ENCODE measurements at regions not wholly inside any gene's neighbourhood (a gene's known extent, or its start where the extent isn't known, plus 50 kb on each side); places are given as distances from the start of the nearest gene placed in this dataset.

GRCh38 chr11:76276781-76277155, 70.5 kb upstream of the WNT11 start:
- DNase-seq (ENCODE audit: low read depth in 2 of 2) = no peak

- no peak for DNase-seq (ENCODE audit: low read depth in 2 of 2)
Observed at GRCh38 chr11:76276046-76276780, 69.9 kb upstream of the WNT11 start.

GRCh38 chr11:76275446-76275845, 69.1 kb upstream of the WNT11 start:
- DNase-seq (ENCODE audit: low read depth in 2 of 2) = no peak

GRCh38 chr11:76271068-76271467, 64.8 kb upstream of the WNT11 start:
- DNase-seq (ENCODE audit: low read depth in 2 of 2) = no peak

GRCh38 chr11:76270389-76270788, 64.1 kb upstream of the WNT11 start:
- DNase-seq (ENCODE audit: low read depth in 2 of 2) = no peak

GRCh38 chr11:76269661-76270261, 63.5 kb upstream of the WNT11 start:
- no peak for DNase-seq (ENCODE audit: low read depth in 2 of 2)

GRCh38 chr11:76269247-76269646, 62.9 kb upstream of the WNT11 start:
- DNase-seq (ENCODE audit: low read depth in 2 of 2) = no peak

GRCh38 chr11:76268498-76268897, 62.2 kb upstream of the WNT11 start:
- DNase-seq (ENCODE audit: low read depth in 2 of 2) = no peak

GRCh38 chr11:76267556-76267955, 61.3 kb upstream of the WNT11 start:
- DNase-seq (ENCODE audit: low read depth in 2 of 2) = peak; percentile 18 to 27

GRCh38 chr11:76266286-76267100, 60.2 kb upstream of the WNT11 start:
- no peak for DNase-seq (ENCODE audit: low read depth in 2 of 2)

GRCh38 chr11:76265771-76266241, 59.5 kb upstream of the WNT11 start:
- DNase-seq (ENCODE audit: low read depth in 2 of 2) = no peak

GRCh38 chr11:76263657-76264056, 57.4 kb upstream of the WNT11 start:
- DNase-seq (ENCODE audit: low read depth in 2 of 2) = no peak

- no peak for DNase-seq (ENCODE audit: low read depth in 2 of 2)
Observed at GRCh38 chr11:76263166-76263565, 56.9 kb upstream of the WNT11 start.

GRCh38 chr11:76260296-76260925, 54.1 kb upstream of the WNT11 start:
- DNase-seq (ENCODE audit: low read depth in 2 of 2) = no peak

GRCh38 chr11:76259299-76259908, 53.1 kb upstream of the WNT11 start:
- DNase-seq (ENCODE audit: low read depth in 2 of 2) = no peak

GRCh38 chr11:76257074-76257719, 50.9 kb upstream of the WNT11 start:
- DNase-seq (ENCODE audit: low read depth in 2 of 2) = no peak

- no peak for DNase-seq (ENCODE audit: low read depth in 2 of 2)
Observed at GRCh38 chr11:76256448-76256847, 50.1 kb upstream of the WNT11 start.

Measured in fibroblast of skin of left biceps (primary cell).